SK-N-SH (cell line): ENCODE measurements at regions not wholly inside any gene's neighbourhood (a gene's known extent, or its start where the extent isn't known, plus 50 kb on each side); places are given as distances from the start of the nearest gene placed in this dataset.
A peak's percentile ranks its signal among the peaks of the same experiment; 100 is the strongest.
"Not testable (repeated sequence)": the region's sequence is repeated elsewhere in the genome, so short reads cannot be mapped to it uniquely, and the experiment has no call there.

Experiments used
- CTCF ChIA-PET: fragments of 300-600, 350-600 bp; formaldehyde crosslinking; extraction: SDS; loops from one replicate; lab custom pipeline; 2021; lab: Yijun Ruan, JAX
- POLR2A ChIA-PET: fragments of 350-600 bp; sonication (Branson Sonifier 250); formaldehyde crosslinking; extraction: SDS; loops from one replicate; lab custom pipeline; 2020; ENCODE audit warnings: antibody characterized with exemption, inconsistent platforms; lab: Yijun Ruan, JAX
- DNase-seq: peaks from one replicate; pipeline ENCODE4 v3.0.0; 2012
- H2AFZ ChIP-seq: fragments of 200-600 bp; sonication (generic); 2 replicates; pipeline ENCODE4 v1.8.1; 2016; ENCODE audit warnings: antibody characterized with exemption, mild to moderate bottlenecking, low read depth
- H3F3A ChIP-seq: fragments of 200-600 bp; sonication (generic); replicated peaks from 2 replicates; pipeline ENCODE3; 2016; ENCODE audit warnings: antibody characterized with exemption, mild to moderate bottlenecking; ENCODE audit not compliant: insufficient read depth
- H3K27ac ChIP-seq, 2 experiments: fragments of 200-500 bp in 1 of 2; fragments of 200-600 bp in 1 of 2; sonication (Bioruptor generic) in 1 of 2; sonication (generic), shearing (Covaris generic) in 1 of 2; 2 replicates each; pipeline versions ENCODE4 v1.5.1 to v1.6.1; 2014 to 2016; ENCODE audit warnings: low read depth in 2 of 2, inconsistent platforms in 1 of 2, low read length in 1 of 2, mild to moderate bottlenecking in 1 of 2, mixed read lengths in 1 of 2
- H3K27me3 ChIP-seq: fragments of 200-600 bp; sonication (generic), shearing (Covaris generic); 2 replicates; pipeline ENCODE4 v1.6.1; 2016; ENCODE audit warnings: mixed run types; ENCODE audit not compliant: insufficient read depth
- H3K36me3 ChIP-seq, 2 experiments: fragments of 200-500 bp in 1 of 2; fragments of 200-600 bp in 1 of 2; sonication (Bioruptor generic) in 1 of 2; sonication (generic) in 1 of 2; replicated peaks in 1 of 2; 2 replicates each; pipeline versions ENCODE3 to v1.5.1; 2014 to 2016; ENCODE audit warnings: low read length in 1 of 2, mild to moderate bottlenecking in 1 of 2; ENCODE audit not compliant: insufficient read depth in 2 of 2, control insufficient read depth in 1 of 2
- H3K4me1 ChIP-seq, 2 experiments: fragments of 200-500 bp in 1 of 2; fragments of 200-600 bp in 1 of 2; sonication (Bioruptor generic) in 1 of 2; sonication (generic), shearing (Covaris generic) in 1 of 2; 2 replicates each; pipeline versions ENCODE4 v1.5.1 to v1.6.1; 2014 to 2016; ENCODE audit warnings: low read depth in 1 of 2, low read length in 1 of 2, mixed run types in 1 of 2; ENCODE audit not compliant: insufficient read depth in 2 of 2, control insufficient read depth in 1 of 2
- H3K4me2 ChIP-seq: fragments of 200-600 bp; sonication (generic), shearing (Covaris generic); 2 replicates; pipeline ENCODE4 v1.6.1; 2017; ENCODE audit warnings: mixed run types
- H3K4me3 ChIP-seq, 2 experiments: fragments of 200-500 bp in 1 of 2; fragments of 200-600 bp in 1 of 2; sonication (Bioruptor generic) in 1 of 2; sonication (generic), shearing (Covaris generic) in 1 of 2; 2 replicates each; pipeline versions ENCODE4 v1.5.1 to v1.8.1; 2014 to 2016; ENCODE audit warnings: low read depth in 2 of 2, inconsistent platforms in 1 of 2, low read length in 1 of 2, mild to moderate bottlenecking in 1 of 2, mixed read lengths in 1 of 2, moderate library complexity in 1 of 2
- H3K79me2 ChIP-seq: fragments of 200-600 bp; sonication (generic); 2 replicates; pipeline ENCODE4 v1.8.1; 2017; ENCODE audit warnings: mild to moderate bottlenecking; ENCODE audit not compliant: insufficient read depth
- H3K9ac ChIP-seq: fragments of 200-600 bp; sonication (generic); 2 replicates; pipeline ENCODE4 v1.6.1; 2017; ENCODE audit warnings: mixed run types
- H3K9me2 ChIP-seq: fragments of 200-600 bp; sonication (generic); 2 replicates; pipeline ENCODE4 v1.6.1; 2017; ENCODE audit warnings: mixed run types
- H3K9me3 ChIP-seq: fragments of 200-600 bp; sonication (generic); 2 replicates; pipeline ENCODE4 v1.6.1; 2017; ENCODE audit warnings: mixed run types, mild to moderate bottlenecking, moderate library complexity
- H4K20me1 ChIP-seq: fragments of 200-600 bp; sonication (generic); 2 replicates; pipeline ENCODE4 v1.6.1; 2017; ENCODE audit warnings: mild to moderate bottlenecking, mixed run types; ENCODE audit not compliant: insufficient read depth
- EZH2phosphoT487 ChIP-seq: fragments of 200-600 bp; sonication (generic); IDR thresholded peaks from 2 replicates; pipeline ENCODE4 v1.6.1; 2017; ENCODE audit warnings: low read depth, mixed run types, mild to moderate bottlenecking, antibody characterized with exemption, moderate library complexity, borderline replicate concordance
- FOXJ3 ChIP-seq: sonication (generic); formaldehyde crosslinking; IDR thresholded peaks from 2 replicates; pipeline ENCODE4 v1.5.1; 2020; ENCODE audit warnings: mild to moderate bottlenecking, missing genetic modification reagents
- GATA2 ChIP-seq: sonication (generic); formaldehyde crosslinking; IDR thresholded peaks from 2 replicates; pipeline ENCODE4 v1.5.0; 2020; ENCODE audit warnings: mild to moderate bottlenecking, missing genetic modification reagents
- IRF3 ChIP-seq: fragments of 150-350 bp; IDR thresholded peaks from 2 replicates; pipeline ENCODE4 v1.6.1; 2016; ENCODE audit warnings: mild to moderate bottlenecking, low read depth, low read length
- JUND ChIP-seq: IDR thresholded peaks from 2 replicates; pipeline ENCODE4 v1.4.0; 2012
- MAX ChIP-seq: IDR thresholded peaks from 2 replicates; pipeline ENCODE4 v1.4.0; 2012; ENCODE audit warnings: low read depth
- MEF2A ChIP-seq: IDR thresholded peaks from 2 replicates; pipeline ENCODE4 v1.4.0; 2012; ENCODE audit warnings: low read depth, borderline replicate concordance
- MXI1 ChIP-seq: IDR thresholded peaks from 2 replicates; pipeline ENCODE4 v1.6.1; 2012; ENCODE audit warnings: mild to moderate bottlenecking, low read depth, low read length, improper control_type of control experiment
- NRF1 ChIP-seq: IDR thresholded peaks from 2 replicates; pipeline ENCODE4 v1.6.1; 2012; ENCODE audit warnings: low read depth, mild to moderate bottlenecking, low read length
- RAD21 ChIP-seq: IDR thresholded peaks from 2 replicates; pipeline ENCODE4 v1.6.1; 2012; ENCODE audit warnings: mild to moderate bottlenecking, low read length
- RCOR1 ChIP-seq: fragments of 150-350 bp; IDR thresholded peaks from 2 replicates; pipeline ENCODE4 v1.6.1; 2017; ENCODE audit warnings: antibody characterized with exemption, low read length
- TAF1 ChIP-seq: IDR thresholded peaks from 2 replicates; pipeline ENCODE4 v1.6.1; 2012; ENCODE audit warnings: low read depth, mild to moderate bottlenecking, low read length, moderate library complexity, borderline replicate concordance
- TCF12 ChIP-seq: IDR thresholded peaks from 2 replicates; pipeline ENCODE4 v1.4.0; 2012
- USF2 ChIP-seq: fragments of 150-350 bp; IDR thresholded peaks from 2 replicates; pipeline ENCODE4 v1.6.1; 2017; ENCODE audit warnings: antibody characterized with exemption, low read length, low read depth, borderline replicate concordance
- WGBS: methylation state at CpG from one replicate; pipeline ENCODE4 v1.1.6; 2017; ENCODE audit warnings: low lambda C conversion rate; 5-methylcytosine and 5-hydroxymethylcytosine counted together
- TF ChIP-seq, protein P1 (sequence below): IDR thresholded peaks from 2 replicates; pipeline ENCODE4 v1.4.0; 2012; ENCODE audit warnings: low read depth, borderline replicate concordance

DNA sequence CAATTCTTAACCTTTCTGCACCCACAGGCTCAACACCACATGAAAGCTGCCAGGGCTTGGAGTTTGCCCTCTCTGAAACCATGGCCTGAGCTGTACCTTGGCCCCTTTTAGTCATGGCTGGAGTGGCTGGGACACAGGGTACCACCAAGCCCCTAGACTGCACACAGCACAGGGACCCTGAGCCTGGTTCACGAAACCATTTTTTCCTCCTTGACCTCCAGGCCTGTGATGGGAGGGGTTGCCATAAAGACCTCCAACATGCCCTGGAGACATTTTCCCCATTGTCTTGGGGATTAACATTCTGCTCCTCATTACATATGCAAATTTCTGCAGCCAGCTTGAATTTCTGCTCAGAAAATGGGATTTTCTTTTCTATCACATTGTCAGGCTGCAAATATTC lies 113.4 kb downstream of the XPNPEP1 start:
- H3K4me1 ChIP-seq, H2AFZ ChIP-seq, H3K9ac ChIP-seq, H3K27me3 ChIP-seq, H3K4me2 ChIP-seq, H3K9me2 ChIP-seq, POLR2A ChIA-PET, H3K36me3 ChIP-seq, H3F3A ChIP-seq, H3K27ac ChIP-seq, DNase-seq, H3K79me2 ChIP-seq, H4K20me1 ChIP-seq, H3K9me3 ChIP-seq, H3K4me3 ChIP-seq: not testable (repeated sequence)
- CTCF ChIA-PET: interaction anchor here (1.1 kb wide), 1 partner anchor 9 kb away, joined by 3 read pairs; no protein-coding TSS in a partner anchor
- WGBS: 0% methylated on average over 1 of the region's 1 CpG

DNA sequence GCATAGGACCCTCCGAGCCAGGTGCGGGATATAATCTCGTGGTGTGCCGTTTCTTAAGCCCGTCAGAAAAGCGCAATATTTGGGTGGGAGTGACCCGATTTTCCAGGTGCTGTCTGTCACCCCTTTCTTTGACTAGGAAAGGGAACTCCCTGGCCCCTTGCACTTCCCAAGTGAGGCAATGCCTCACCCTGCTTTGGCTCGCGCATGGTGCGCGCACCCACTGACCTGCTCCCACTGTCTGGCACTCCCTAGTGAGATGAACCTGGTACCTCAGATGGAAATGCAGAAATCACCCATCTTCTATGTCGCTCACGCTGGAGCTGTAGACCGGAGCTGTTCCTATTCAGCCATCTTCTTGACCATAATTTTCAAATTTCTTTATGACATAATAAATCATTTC lies 122.1 kb downstream of the XPNPEP1 start:
- not testable (repeated sequence) for DNase-seq

DNA sequence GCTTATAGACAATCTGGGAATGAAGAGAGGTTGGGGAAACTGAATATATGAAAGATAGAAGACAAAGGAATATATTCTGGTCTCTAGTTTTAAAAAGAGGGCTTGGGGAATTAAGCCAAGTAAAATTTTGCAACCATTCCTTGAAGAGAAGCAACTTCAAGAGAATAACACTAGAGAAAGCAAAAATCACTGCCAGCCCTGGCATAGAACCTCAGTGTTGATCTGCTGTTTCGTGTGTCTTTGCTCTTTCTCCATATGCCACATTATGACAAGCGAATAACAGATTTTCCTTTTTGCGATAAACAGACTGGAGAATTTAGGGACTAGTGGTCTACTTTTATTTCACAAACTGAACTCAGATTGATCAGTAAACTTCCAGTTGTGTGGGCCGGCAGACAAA lies 132.7 kb downstream of the XPNPEP1 start:
- H3K36me3 ChIP-seq: no peaks in the 10 kb centered on the region
- TF ChIP-seq RCOR1 (no peak), TAF1 (no peak), FOXJ3 (CRISPR knock-in tag) (no peak), GATA2 (CRISPR knock-in tag) (no peak), MXI1 (no peak)
- no peaks in the 10 kb centered on the region for H3K9me3 ChIP-seq
- H2AFZ ChIP-seq: no peak overlapping the region
- WGBS: 31% methylated on average over 4 of the region's 4 CpGs
- ChIA-PET POLR2A (no interaction called here), CTCF (interaction anchor here (0.9 kb wide), 1 partner anchor 15 kb away, joined by 3 read pairs; no protein-coding TSS in a partner anchor)
- no peak overlapping the region for H3K4me3 ChIP-seq
- no peaks in the 10 kb centered on the region for H3F3A ChIP-seq
- no peak overlapping the region for H3K27ac ChIP-seq
- no peaks in the 10 kb centered on the region for H3K4me1 ChIP-seq
- H3K9me2 ChIP-seq: no peaks in the 10 kb centered on the region
- no peak overlapping the region for H3K9ac ChIP-seq
- no peaks in the 10 kb centered on the region for H3K27me3 ChIP-seq
- H4K20me1 ChIP-seq: no peaks in the 10 kb centered on the region
- H3K79me2 ChIP-seq: no peaks in the 10 kb centered on the region
- no peak for DNase-seq
- H3K4me2 ChIP-seq: no peak overlapping the region

More for the DNA sequence above, 122.1 kb downstream of the XPNPEP1 start:
- H4K20me1 ChIP-seq, H3K79me2 ChIP-seq, H3K9me2 ChIP-seq, H3K27ac ChIP-seq, H3K36me3 ChIP-seq, H3K9me3 ChIP-seq, H3K4me3 ChIP-seq, H3K4me2 ChIP-seq, POLR2A ChIA-PET, CTCF ChIA-PET, H2AFZ ChIP-seq, H3K9ac ChIP-seq, H3F3A ChIP-seq, H3K4me1 ChIP-seq, H3K27me3 ChIP-seq: not testable (repeated sequence)
- WGBS: 15% methylated on average over 11 of the region's 14 CpGs

DNA sequence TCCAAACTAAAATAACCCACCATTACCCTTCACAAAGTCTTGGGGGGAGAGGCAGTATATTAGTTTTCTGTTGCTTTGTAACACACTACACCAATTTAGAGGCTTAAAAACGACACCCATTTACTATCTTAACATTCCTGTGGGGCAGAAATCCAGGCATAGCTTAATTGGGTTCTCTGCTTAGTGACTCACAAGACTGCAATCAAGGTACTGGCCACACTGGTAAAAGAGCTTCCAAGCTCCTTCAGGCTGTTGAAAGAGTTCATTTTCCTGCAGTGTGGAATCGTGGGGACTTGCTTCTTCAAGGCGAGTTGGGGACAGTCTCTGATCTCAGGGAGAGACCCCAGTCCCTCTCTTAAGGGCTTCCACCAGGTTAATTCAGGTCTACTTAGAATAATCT lies 139.1 kb downstream of the XPNPEP1 start:
- Histone ChIP-seq H3F3A (no peaks in the 10 kb centered on the region), H3K4me1 (no peaks in the 10 kb centered on the region), H3K27ac (no peak overlapping the region), H3K4me3 (no peak overlapping the region), H3K27me3 (no peaks in the 10 kb centered on the region), H3K4me2 (peak overlapping the region; percentile 8; the same call in 1 of the 2 replicates), H3K9me2 (no peaks in the 10 kb centered on the region), H3K79me2 (no peaks in the 10 kb centered on the region), H2AFZ (no peak overlapping the region), H3K9me3 (no peaks in the 10 kb centered on the region), H3K36me3 (no peaks in the 10 kb centered on the region), H3K9ac (no peak overlapping the region), H4K20me1 (no peaks in the 10 kb centered on the region)
- DNase-seq: no peak
- ChIA-PET CTCF (interaction anchor here (0.7 to 1.6 kb wide), 3 partner anchors 9 to 68 kb away, joined by 3 to 9 read pairs (median 4); no protein-coding TSS in a partner anchor), POLR2A (no interaction called here)
- WGBS: 6% methylated on average over 3 of the region's 3 CpGs
- no peak for TF ChIP-seq MEF2A
- TF ChIP-seq USF2: no peak
- TF ChIP-seq NRF1: no peak
- no peak for TF ChIP-seq IRF3
- TF ChIP-seq TCF12: no peak
- no peak for TF ChIP-seq RAD21
- no peak for TF ChIP-seq JUND
- no peak for TF ChIP-seq MXI1
- TF ChIP-seq, protein P1, sequence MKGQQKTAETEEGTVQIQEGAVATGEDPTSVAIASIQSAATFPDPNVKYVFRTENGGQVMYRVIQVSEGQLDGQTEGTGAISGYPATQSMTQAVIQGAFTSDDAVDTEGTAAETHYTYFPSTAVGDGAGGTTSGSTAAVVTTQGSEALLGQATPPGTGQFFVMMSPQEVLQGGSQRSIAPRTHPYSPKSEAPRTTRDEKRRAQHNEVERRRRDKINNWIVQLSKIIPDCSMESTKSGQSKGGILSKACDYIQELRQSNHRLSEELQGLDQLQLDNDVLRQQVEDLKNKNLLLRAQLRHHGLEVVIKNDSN: no peak
- TF ChIP-seq EZH2phosphoT487: no peak
- no peak for TF ChIP-seq MAX
